ENCODE measurements at regions not wholly inside any gene's neighbourhood (a gene's known extent, or its start where the extent isn't known, plus 50 kb on each side); places are given as distances from the start of the nearest gene placed in this dataset.

DNA sequence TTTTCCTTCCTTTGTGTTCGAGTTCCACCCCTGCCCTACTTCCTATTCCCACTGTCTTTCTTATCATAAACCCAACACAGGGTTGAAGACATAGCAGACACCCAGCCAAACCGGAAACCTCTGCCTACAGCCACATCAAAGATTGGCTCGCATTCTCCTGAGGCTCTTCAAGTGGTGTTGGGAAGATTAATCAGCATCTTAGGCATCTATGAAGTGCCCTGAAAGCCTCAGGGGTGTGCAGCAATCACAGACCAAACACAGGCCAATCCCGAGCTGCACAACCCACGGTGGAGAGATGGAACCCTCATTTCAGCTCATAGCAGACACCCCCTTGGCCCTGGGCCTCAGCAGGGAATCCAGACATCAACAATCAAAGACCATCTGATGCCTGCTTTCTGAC, 255.9 kb downstream of the XXYLT1 start:
- DNase-seq = no peak

DNA sequence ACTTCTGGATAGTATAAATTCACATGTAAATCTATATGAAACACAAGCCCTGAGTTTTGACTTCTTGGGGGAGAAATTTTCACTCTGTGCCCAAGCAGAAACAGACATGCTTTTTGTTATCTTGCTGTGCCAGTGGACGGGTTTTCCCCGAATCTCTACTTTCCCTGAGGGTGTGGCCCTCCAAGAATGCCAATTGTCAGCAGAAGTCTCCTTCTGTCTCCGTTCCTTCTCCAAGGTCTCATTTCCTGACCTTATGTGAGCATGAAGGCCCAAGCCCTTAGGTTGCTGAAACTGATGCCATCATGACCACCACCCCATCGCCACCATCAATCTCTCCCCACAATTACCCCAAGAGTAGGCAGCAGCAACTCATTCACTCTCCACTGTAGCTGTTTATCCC, 253.8 kb downstream of the XXYLT1 start:
- DNase-seq = no peak
